Duodenal mucosa (tissue), 2 donors: ENCODE measurements at regions not wholly inside any gene's neighbourhood (a gene's known extent, or its start where the extent isn't known, plus 50 kb on each side); places are given as distances from the start of the nearest gene placed in this dataset.

ENCODE experiments used
- H3K27ac ChIP-seq: one replicate; pipeline ENCODE4 v1.7.0; 2013; ENCODE audit warnings: low read depth, low read length
- H3K27me3 ChIP-seq, 2 donors: one replicate each; pipeline ENCODE4 v1.7.0; 2013; ENCODE audit warnings: low read length in 2 of 2, control low read depth in 1 of 2; ENCODE audit not compliant: insufficient read depth in 2 of 2, control insufficient read depth in 1 of 2
- H3K36me3 ChIP-seq, 2 donors: one replicate each; pipeline ENCODE4 v1.7.0; 2013; ENCODE audit warnings: low read length in 2 of 2, control low read depth in 1 of 2; ENCODE audit not compliant: insufficient read depth in 2 of 2, control insufficient read depth in 1 of 2
- H3K4me1 ChIP-seq, 2 donors: one replicate each; pipeline ENCODE4 v1.7.0; 2013; ENCODE audit warnings: low read length in 2 of 2, control low read depth in 1 of 2; ENCODE audit not compliant: insufficient read depth in 2 of 2, control insufficient read depth in 1 of 2
- H3K4me3 ChIP-seq, 2 donors: one replicate each; pipeline ENCODE4 v1.7.0; 2013; ENCODE audit warnings: low read length in 2 of 2, low read depth in 1 of 2
- H3K9ac ChIP-seq, 2 donors: one replicate each; pipeline ENCODE4 v1.7.0; 2013; ENCODE audit warnings: low read length in 2 of 2, low read depth in 1 of 2
- H3K9me3 ChIP-seq, 2 donors: one replicate each; pipeline ENCODE4 v1.7.0; 2013; ENCODE audit warnings: low read length in 2 of 2, control low read depth in 1 of 2; ENCODE audit not compliant: control insufficient read depth in 1 of 2

GRCh38 chr16:86700046-86700945 is 121.9 kb downstream of the FOXL1 start:
- Histone ChIP-seq H3K27me3 (no peaks in the 10 kb centered on the region), H3K9me3 (no peaks in the 10 kb centered on the region), H3K4me3 (no peak overlapping the region), H3K4me1 (no peaks in the 10 kb centered on the region), H3K36me3 (no peaks in the 10 kb centered on the region), H3K27ac (no peak overlapping the region), H3K9ac (no peak overlapping the region)

GRCh38 chr16:86701286-86701975 is 123.1 kb downstream of the FOXL1 start:
- no peaks in the 10 kb centered on the region for H3K27me3 ChIP-seq
- no peaks in the 10 kb centered on the region for H3K36me3 ChIP-seq
- H3K27ac ChIP-seq, result no peak overlapping the region
- H3K4me3 ChIP-seq, result no peak overlapping the region
- H3K9me3 ChIP-seq, result no peaks in the 10 kb centered on the region
- no peaks in the 10 kb centered on the region for H3K4me1 ChIP-seq
- no peak overlapping the region for H3K9ac ChIP-seq

- no peaks in the 10 kb centered on the region for H3K4me1 ChIP-seq
- no peaks in the 10 kb centered on the region for H3K9me3 ChIP-seq
- no peak overlapping the region for H3K9ac ChIP-seq
- no peaks in the 10 kb centered on the region for H3K36me3 ChIP-seq
- H3K4me3 ChIP-seq, result no peak overlapping the region
- no peak overlapping the region for H3K27ac ChIP-seq
- no peaks in the 10 kb centered on the region for H3K27me3 ChIP-seq
These were observed 124.7 kb downstream of the FOXL1 start for GRCh38 chr16:86702824-86703588.

GRCh38 chr16:86704516-86704915 is 126.2 kb downstream of the FOXL1 start:
- Histone ChIP-seq H3K9me3 (no peaks in the 10 kb centered on the region), H3K27me3 (no peaks in the 10 kb centered on the region), H3K27ac (no peak overlapping the region), H3K4me3 (no peak overlapping the region), H3K9ac (no peak overlapping the region), H3K36me3 (no peaks in the 10 kb centered on the region), H3K4me1 (no peaks in the 10 kb centered on the region)

- H3K4me1 ChIP-seq, result no peaks in the 10 kb centered on the region
- H3K27me3 ChIP-seq, result no peaks in the 10 kb centered on the region
- H3K9me3 ChIP-seq, result no peaks in the 10 kb centered on the region
- no peak overlapping the region for H3K4me3 ChIP-seq
- H3K36me3 ChIP-seq, result no peaks in the 10 kb centered on the region
- no peak overlapping the region for H3K27ac ChIP-seq
- H3K9ac ChIP-seq, result no peak overlapping the region
These were observed 128.4 kb downstream of the FOXL1 start for GRCh38 chr16:86706726-86707125.

GRCh38 chr16:86707171-86707570 is 128.8 kb downstream of the FOXL1 start:
- H3K9me3 ChIP-seq, result no peaks in the 10 kb centered on the region
- no peak overlapping the region for H3K4me3 ChIP-seq
- H3K27ac ChIP-seq, result no peak overlapping the region
- no peak overlapping the region for H3K9ac ChIP-seq
- no peaks in the 10 kb centered on the region for H3K4me1 ChIP-seq
- no peaks in the 10 kb centered on the region for H3K36me3 ChIP-seq
- no peaks in the 10 kb centered on the region for H3K27me3 ChIP-seq

GRCh38 chr16:86707581-86707980 is 129.2 kb downstream of the FOXL1 start:
- H3K9me3 ChIP-seq, result no peaks in the 10 kb centered on the region
- H3K27me3 ChIP-seq, result peaks cover 0 to 2% of the 10 kb centered on the region in 2 donors
- no peaks in the 10 kb centered on the region for H3K4me1 ChIP-seq
- no peaks in the 10 kb centered on the region for H3K36me3 ChIP-seq
- H3K27ac ChIP-seq, result no peak overlapping the region
- no peak overlapping the region for H3K4me3 ChIP-seq
- no peak overlapping the region for H3K9ac ChIP-seq

- no peaks in the 10 kb centered on the region for H3K36me3 ChIP-seq
- no peak overlapping the region for H3K9ac ChIP-seq
- peaks cover 0 to 3% of the 10 kb centered on the region in 2 donors for H3K27me3 ChIP-seq
- H3K4me3 ChIP-seq, result no peak overlapping the region
- H3K4me1 ChIP-seq, result no peaks in the 10 kb centered on the region
- no peaks in the 10 kb centered on the region for H3K9me3 ChIP-seq
- H3K27ac ChIP-seq, result no peak overlapping the region
These were observed 130.1 kb downstream of the FOXL1 start for GRCh38 chr16:86708431-86708830.

GRCh38 chr16:86709103-86709502 is 130.8 kb downstream of the FOXL1 start:
- Histone ChIP-seq H3K27me3 (peaks cover 0 to 3% of the 10 kb centered on the region in 2 donors), H3K9ac (no peak overlapping the region), H3K9me3 (no peaks in the 10 kb centered on the region), H3K27ac (no peak overlapping the region), H3K36me3 (no peaks in the 10 kb centered on the region), H3K4me3 (no peak overlapping the region), H3K4me1 (no peaks in the 10 kb centered on the region)
